LNCaP clone FGC (cell line): ENCODE measurements at regions not wholly inside any gene's neighbourhood (a gene's known extent, or its start where the extent isn't known, plus 50 kb on each side); places are given as distances from the start of the nearest gene placed in this dataset.
"Not testable (repeated sequence)": the region's sequence is repeated elsewhere in the genome, so short reads cannot be mapped to it uniquely, and the experiment has no call there.

Source experiments
- DNase-seq: peaks from one replicate; pipeline ENCODE4 v3.0.0-alpha.2; 2011; ENCODE audit warnings: low read depth
- H3K4me3 ChIP-seq: 2 replicates; pipeline ENCODE4 v1.5.1; 2011; ENCODE audit warnings: mild to moderate bottlenecking, low read depth, low read length, control low read depth
- CTCF ChIP-seq: IDR thresholded peaks from 2 replicates; pipeline ENCODE4 v1.5.1; 2012; ENCODE audit warnings: mild to moderate bottlenecking; ENCODE audit not compliant: control insufficient read depth, insufficient read depth; ENCODE audit errors: extremely low read depth

GRCh38 chr2:242057379-242058040 is 188.0 kb downstream of the RTP5 start:
- DNase-seq = no peak
- H3K4me3 ChIP-seq = no peak overlapping the region
- no peak for TF ChIP-seq CTCF

GRCh38 chr2:242058116-242058680 is 188.7 kb downstream of the RTP5 start:
- DNase-seq = no peak
- H3K4me3 ChIP-seq = no peak overlapping the region
- TF ChIP-seq CTCF = no peak

GRCh38 chr2:242059566-242059965 is 190.0 kb downstream of the RTP5 start:
- H3K4me3 ChIP-seq = no peak overlapping the region
- TF ChIP-seq CTCF = no peak
- no peak for DNase-seq

- no peak for TF ChIP-seq CTCF
Observed at GRCh38 chr2:242060212-242060835, 190.8 kb downstream of the RTP5 start.

GRCh38 chr2:242061930-242062329 is 192.4 kb downstream of the RTP5 start:
- H3K4me3 ChIP-seq, DNase-seq: not testable (repeated sequence)

More at GRCh38 chr2:242060212-242060835, 190.8 kb downstream of the RTP5 start:
- no peak for DNase-seq
- no peak overlapping the region for H3K4me3 ChIP-seq

- no peak for TF ChIP-seq CTCF
- no peak overlapping the region for H3K4me3 ChIP-seq
- no peak for DNase-seq
Observed at GRCh38 chr2:242063436-242063835, 193.9 kb downstream of the RTP5 start.

GRCh38 chr2:242063850-242064249 is 194.3 kb downstream of the RTP5 start:
- no peak overlapping the region for H3K4me3 ChIP-seq
- TF ChIP-seq CTCF = no peak
- DNase-seq = no peak
